ENCODE measurements at regions not wholly inside any gene's neighbourhood (a gene's known extent, or its start where the extent isn't known, plus 50 kb on each side); places are given as distances from the start of the nearest gene placed in this dataset.

GRCh38 chr2:147156970-147157369 is 687.9 kb upstream of the ACVR2A start:
- TF ChIP-seq CTCF (IDR thresholded peaks at IDR 0.05) (no peak), POLR2A (IDR thresholded peaks at IDR 0.05) (no peak), POLR2AphosphoS5 (IDR thresholded peaks at IDR 0.05) (no peak)
